GM12874 (cell line): ENCODE measurements at regions not wholly inside any gene's neighbourhood (a gene's known extent, or its start where the extent isn't known, plus 50 kb on each side); places are given as distances from the start of the nearest gene placed in this dataset.

Experiments
- CTCF ChIP-seq: IDR thresholded peaks from 2 replicates; pipeline ENCODE4 v1.5.1; 2011; ENCODE audit warnings: low read depth, mild to moderate bottlenecking, control low read depth, low read length, moderate library complexity; ENCODE audit not compliant: insufficient read depth

GRCh38 chr20:48431653-48432493, 395.9 kb downstream of the PREX1 start:
- no peak for TF ChIP-seq CTCF

- TF ChIP-seq CTCF, result no peak
Observed at GRCh38 chr20:48426630-48427029, 401.2 kb downstream of the PREX1 start.

- TF ChIP-seq CTCF, result no peak
Observed at GRCh38 chr20:48425817-48426612, 401.8 kb downstream of the PREX1 start.

GRCh38 chr20:48425321-48425720, 402.5 kb downstream of the PREX1 start:
- no peak for TF ChIP-seq CTCF

- no peak for TF ChIP-seq CTCF
Observed at GRCh38 chr20:48422242-48422960, 405.4 kb downstream of the PREX1 start.

GRCh38 chr20:48421547-48421946, 406.3 kb downstream of the PREX1 start:
- TF ChIP-seq CTCF, result no peak

- no peak for TF ChIP-seq CTCF
Observed at GRCh38 chr20:48420176-48420575, 407.6 kb downstream of the PREX1 start.
